SK-N-SH (cell line): ENCODE measurements at regions not wholly inside any gene's neighbourhood (a gene's known extent, or its start where the extent isn't known, plus 50 kb on each side); places are given as distances from the start of the nearest gene placed in this dataset.

Experiments
- CTCF ChIA-PET: fragments of 300-600, 350-600 bp; formaldehyde crosslinking; extraction: SDS; loops from one replicate; lab custom pipeline; 2021; lab: Yijun Ruan, JAX
- POLR2A ChIA-PET: fragments of 350-600 bp; sonication (Branson Sonifier 250); formaldehyde crosslinking; extraction: SDS; loops from one replicate; lab custom pipeline; 2020; ENCODE audit warnings: antibody characterized with exemption, inconsistent platforms; lab: Yijun Ruan, JAX
- DNase-seq: peaks from one replicate; pipeline ENCODE4 v3.0.0; 2012
- H2AFZ ChIP-seq: fragments of 200-600 bp; sonication (generic); 2 replicates; pipeline ENCODE4 v1.8.1; 2016; ENCODE audit warnings: antibody characterized with exemption, mild to moderate bottlenecking, low read depth
- H3F3A ChIP-seq: fragments of 200-600 bp; sonication (generic); replicated peaks from 2 replicates; pipeline ENCODE3; 2016; ENCODE audit warnings: antibody characterized with exemption, mild to moderate bottlenecking; ENCODE audit not compliant: insufficient read depth
- H3K27ac ChIP-seq, 2 experiments: fragments of 200-500 bp in 1 of 2; fragments of 200-600 bp in 1 of 2; sonication (Bioruptor generic) in 1 of 2; sonication (generic), shearing (Covaris generic) in 1 of 2; 2 replicates each; pipeline versions ENCODE4 v1.5.1 to v1.6.1; 2014 to 2016; ENCODE audit warnings: low read depth in 2 of 2, inconsistent platforms in 1 of 2, low read length in 1 of 2, mild to moderate bottlenecking in 1 of 2, mixed read lengths in 1 of 2
- H3K27me3 ChIP-seq: fragments of 200-600 bp; sonication (generic), shearing (Covaris generic); 2 replicates; pipeline ENCODE4 v1.6.1; 2016; ENCODE audit warnings: mixed run types; ENCODE audit not compliant: insufficient read depth
- H3K36me3 ChIP-seq, 2 experiments: fragments of 200-500 bp in 1 of 2; fragments of 200-600 bp in 1 of 2; sonication (Bioruptor generic) in 1 of 2; sonication (generic) in 1 of 2; replicated peaks in 1 of 2; 2 replicates each; pipeline versions ENCODE3 to v1.5.1; 2014 to 2016; ENCODE audit warnings: low read length in 1 of 2, mild to moderate bottlenecking in 1 of 2; ENCODE audit not compliant: insufficient read depth in 2 of 2, control insufficient read depth in 1 of 2
- H3K4me1 ChIP-seq, 2 experiments: fragments of 200-500 bp in 1 of 2; fragments of 200-600 bp in 1 of 2; sonication (Bioruptor generic) in 1 of 2; sonication (generic), shearing (Covaris generic) in 1 of 2; 2 replicates each; pipeline versions ENCODE4 v1.5.1 to v1.6.1; 2014 to 2016; ENCODE audit warnings: low read depth in 1 of 2, low read length in 1 of 2, mixed run types in 1 of 2; ENCODE audit not compliant: insufficient read depth in 2 of 2, control insufficient read depth in 1 of 2
- H3K4me2 ChIP-seq: fragments of 200-600 bp; sonication (generic), shearing (Covaris generic); 2 replicates; pipeline ENCODE4 v1.6.1; 2017; ENCODE audit warnings: mixed run types
- H3K4me3 ChIP-seq, 2 experiments: fragments of 200-500 bp in 1 of 2; fragments of 200-600 bp in 1 of 2; sonication (Bioruptor generic) in 1 of 2; sonication (generic), shearing (Covaris generic) in 1 of 2; 2 replicates each; pipeline versions ENCODE4 v1.5.1 to v1.8.1; 2014 to 2016; ENCODE audit warnings: low read depth in 2 of 2, inconsistent platforms in 1 of 2, low read length in 1 of 2, mild to moderate bottlenecking in 1 of 2, mixed read lengths in 1 of 2, moderate library complexity in 1 of 2
- H3K79me2 ChIP-seq: fragments of 200-600 bp; sonication (generic); 2 replicates; pipeline ENCODE4 v1.8.1; 2017; ENCODE audit warnings: mild to moderate bottlenecking; ENCODE audit not compliant: insufficient read depth
- H3K9ac ChIP-seq: fragments of 200-600 bp; sonication (generic); 2 replicates; pipeline ENCODE4 v1.6.1; 2017; ENCODE audit warnings: mixed run types
- H3K9me2 ChIP-seq: fragments of 200-600 bp; sonication (generic); 2 replicates; pipeline ENCODE4 v1.6.1; 2017; ENCODE audit warnings: mixed run types
- H3K9me3 ChIP-seq: fragments of 200-600 bp; sonication (generic); 2 replicates; pipeline ENCODE4 v1.6.1; 2017; ENCODE audit warnings: mixed run types, mild to moderate bottlenecking, moderate library complexity
- H4K20me1 ChIP-seq: fragments of 200-600 bp; sonication (generic); 2 replicates; pipeline ENCODE4 v1.6.1; 2017; ENCODE audit warnings: mild to moderate bottlenecking, mixed run types; ENCODE audit not compliant: insufficient read depth
- CHD2 ChIP-seq: fragments of 150-350 bp; IDR thresholded peaks from 2 replicates; pipeline ENCODE4 v1.6.1; 2018; ENCODE audit warnings: low read length; ENCODE audit not compliant: partially characterized antibody
- EP300 ChIP-seq, 2 experiments: IDR thresholded peaks; 2 replicates each; pipeline versions ENCODE4 v1.4.0 to v1.6.1; 2012; ENCODE audit warnings: borderline replicate concordance in 1 of 2, low read depth in 1 of 2, low read length in 1 of 2
- FOSL2 ChIP-seq: IDR thresholded peaks from 2 replicates; pipeline ENCODE4 v1.4.0; 2012; ENCODE audit warnings: low read depth, mild to moderate bottlenecking, moderate library complexity, borderline replicate concordance
- FOXJ3 ChIP-seq: sonication (generic); formaldehyde crosslinking; IDR thresholded peaks from 2 replicates; pipeline ENCODE4 v1.5.1; 2020; ENCODE audit warnings: mild to moderate bottlenecking, missing genetic modification reagents
- NRF1 ChIP-seq: IDR thresholded peaks from 2 replicates; pipeline ENCODE4 v1.6.1; 2012; ENCODE audit warnings: low read depth, mild to moderate bottlenecking, low read length
- RAD21 ChIP-seq: IDR thresholded peaks from 2 replicates; pipeline ENCODE4 v1.6.1; 2012; ENCODE audit warnings: mild to moderate bottlenecking, low read length
- RCOR1 ChIP-seq: fragments of 150-350 bp; IDR thresholded peaks from 2 replicates; pipeline ENCODE4 v1.6.1; 2017; ENCODE audit warnings: antibody characterized with exemption, low read length
- RXRA ChIP-seq: IDR thresholded peaks from 2 replicates; pipeline ENCODE4 v1.4.0; 2012; ENCODE audit warnings: low read depth, mild to moderate bottlenecking, borderline replicate concordance
- SIN3A ChIP-seq: IDR thresholded peaks from 2 replicates; pipeline ENCODE4 v1.6.1; 2012; ENCODE audit warnings: low read depth, mild to moderate bottlenecking, low read length, moderate library complexity, borderline replicate concordance
- SMC3 ChIP-seq: IDR thresholded peaks from 2 replicates; pipeline ENCODE4 v1.6.1; 2012; ENCODE audit warnings: low read depth, low read length, improper control_type of control experiment
- TAF1 ChIP-seq: IDR thresholded peaks from 2 replicates; pipeline ENCODE4 v1.6.1; 2012; ENCODE audit warnings: low read depth, mild to moderate bottlenecking, low read length, moderate library complexity, borderline replicate concordance
- TEAD4 ChIP-seq: IDR thresholded peaks from 2 replicates; pipeline ENCODE4 v1.4.0; 2012; ENCODE audit warnings: mild to moderate bottlenecking, borderline replicate concordance; ENCODE audit not compliant: insufficient read depth
- YY1 ChIP-seq: IDR thresholded peaks from 2 replicates; pipeline ENCODE4 v1.4.0; 2012; ENCODE audit warnings: low read depth, mild to moderate bottlenecking
- WGBS: methylation state at CpG from one replicate; pipeline ENCODE4 v1.1.6; 2017; ENCODE audit warnings: low lambda C conversion rate; 5-methylcytosine and 5-hydroxymethylcytosine counted together
- TF ChIP-seq, protein P1 (sequence below): IDR thresholded peaks from 2 replicates; pipeline ENCODE4; 2012
- TF ChIP-seq, protein P2 (sequence below): fragments of 150-350 bp; IDR thresholded peaks from 2 replicates; pipeline ENCODE4 v1.6.1; 2016; ENCODE audit warnings: mild to moderate bottlenecking, low read depth, low read length
- TF ChIP-seq, protein P3 (sequence below): IDR thresholded peaks from 2 replicates; pipeline ENCODE4 v1.4.0; 2012; ENCODE audit warnings: low read depth
- TF ChIP-seq, protein P4 (sequence below): IDR thresholded peaks from 2 replicates; pipeline ENCODE4 v1.4.0; 2012; ENCODE audit warnings: low read depth, borderline replicate concordance

DNA sequence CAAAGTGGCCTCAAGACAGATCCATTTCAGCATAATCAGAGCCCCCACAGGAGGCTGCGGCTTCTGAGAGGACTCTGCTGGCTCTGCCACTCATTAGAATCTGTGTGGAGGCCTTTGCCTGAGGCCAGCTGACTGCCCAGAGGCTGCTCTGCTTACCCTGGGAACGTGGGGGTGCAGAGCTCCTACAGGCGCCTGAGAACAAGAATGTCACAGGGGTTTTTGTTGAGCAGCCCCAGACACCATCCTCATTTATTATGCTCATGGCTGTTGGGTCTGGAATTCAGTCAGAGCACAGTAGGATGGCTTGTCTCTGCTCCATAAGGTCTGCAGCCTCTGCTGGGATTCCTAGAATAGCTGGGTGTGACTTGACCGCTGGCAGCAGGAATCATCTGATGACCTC, 101.8 kb upstream of the GDF10 start:
- no peaks in the 10 kb centered on the region; a peak in 1 of 4 replicates for H3K4me1 ChIP-seq
- DNase-seq: no peak
- H2AFZ ChIP-seq: no peak overlapping the region
- ChIA-PET CTCF (interaction anchor here (1.1 kb wide), 1 partner anchor 173 kb away, joined by 3 read pairs; no protein-coding TSS in a partner anchor), POLR2A (no interaction called here)
- H3K9ac ChIP-seq: no peak overlapping the region
- no peaks in the 10 kb centered on the region for H3K9me3 ChIP-seq
- H3K27me3 ChIP-seq: no peaks in the 10 kb centered on the region; the same call in 1 of the 2 replicates
- 22% methylated on average over 3 of the region's 4 CpGs for WGBS
- no peak overlapping the region for H3K4me2 ChIP-seq
- H3F3A ChIP-seq: no peaks in the 10 kb centered on the region
- no peaks in the 10 kb centered on the region for H3K36me3 ChIP-seq
- no peak overlapping the region for H3K27ac ChIP-seq
- TF ChIP-seq RCOR1 (no peak), FOXJ3 (CRISPR knock-in tag) (no peak), TAF1 (no peak), YY1 (no peak), EP300 (IDR thresholded peaks at IDR 0.05; ENCODE audit: borderline replicate concordance in 1 of 2, low read depth in 1 of 2, low read length in 1 of 2) (no peak), SIN3A (no peak), FOSL2 (no peak), TEAD4 (no peak), SMC3 (no peak), RXRA (no peak), CHD2 (no peak), RAD21 (no peak), NRF1 (no peak)
- TF ChIP-seq, protein P1, sequence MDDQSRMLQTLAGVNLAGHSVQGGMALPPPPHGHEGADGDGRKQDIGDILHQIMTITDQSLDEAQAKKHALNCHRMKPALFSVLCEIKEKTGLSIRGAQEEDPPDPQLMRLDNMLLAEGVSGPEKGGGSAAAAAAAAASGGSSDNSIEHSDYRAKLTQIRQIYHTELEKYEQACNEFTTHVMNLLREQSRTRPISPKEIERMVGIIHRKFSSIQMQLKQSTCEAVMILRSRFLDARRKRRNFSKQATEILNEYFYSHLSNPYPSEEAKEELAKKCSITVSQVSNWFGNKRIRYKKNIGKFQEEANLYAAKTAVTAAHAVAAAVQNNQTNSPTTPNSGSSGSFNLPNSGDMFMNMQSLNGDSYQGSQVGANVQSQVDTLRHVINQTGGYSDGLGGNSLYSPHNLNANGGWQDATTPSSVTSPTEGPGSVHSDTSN: no peak
- TF ChIP-seq, protein P2, sequence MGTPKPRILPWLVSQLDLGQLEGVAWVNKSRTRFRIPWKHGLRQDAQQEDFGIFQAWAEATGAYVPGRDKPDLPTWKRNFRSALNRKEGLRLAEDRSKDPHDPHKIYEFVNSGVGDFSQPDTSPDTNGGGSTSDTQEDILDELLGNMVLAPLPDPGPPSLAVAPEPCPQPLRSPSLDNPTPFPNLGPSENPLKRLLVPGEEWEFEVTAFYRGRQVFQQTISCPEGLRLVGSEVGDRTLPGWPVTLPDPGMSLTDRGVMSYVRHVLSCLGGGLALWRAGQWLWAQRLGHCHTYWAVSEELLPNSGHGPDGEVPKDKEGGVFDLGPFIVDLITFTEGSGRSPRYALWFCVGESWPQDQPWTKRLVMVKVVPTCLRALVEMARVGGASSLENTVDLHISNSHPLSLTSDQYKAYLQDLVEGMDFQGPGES: no peak
- TF ChIP-seq, protein P3, sequence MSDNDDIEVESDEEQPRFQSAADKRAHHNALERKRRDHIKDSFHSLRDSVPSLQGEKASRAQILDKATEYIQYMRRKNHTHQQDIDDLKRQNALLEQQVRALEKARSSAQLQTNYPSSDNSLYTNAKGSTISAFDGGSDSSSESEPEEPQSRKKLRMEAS: no peak
- TF ChIP-seq, protein P4, sequence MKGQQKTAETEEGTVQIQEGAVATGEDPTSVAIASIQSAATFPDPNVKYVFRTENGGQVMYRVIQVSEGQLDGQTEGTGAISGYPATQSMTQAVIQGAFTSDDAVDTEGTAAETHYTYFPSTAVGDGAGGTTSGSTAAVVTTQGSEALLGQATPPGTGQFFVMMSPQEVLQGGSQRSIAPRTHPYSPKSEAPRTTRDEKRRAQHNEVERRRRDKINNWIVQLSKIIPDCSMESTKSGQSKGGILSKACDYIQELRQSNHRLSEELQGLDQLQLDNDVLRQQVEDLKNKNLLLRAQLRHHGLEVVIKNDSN: no peak
- no peaks in the 10 kb centered on the region for H3K9me2 ChIP-seq
- no peak overlapping the region for H3K4me3 ChIP-seq
- H4K20me1 ChIP-seq: no peaks in the 10 kb centered on the region
- no peaks in the 10 kb centered on the region for H3K79me2 ChIP-seq
